ENCODE measurements at regions not wholly inside any gene's neighbourhood (a gene's known extent, or its start where the extent isn't known, plus 50 kb on each side); places are given as distances from the start of the nearest gene placed in this dataset.
A peak's percentile ranks its signal among the peaks of the same experiment; 100 is the strongest.

DNA sequence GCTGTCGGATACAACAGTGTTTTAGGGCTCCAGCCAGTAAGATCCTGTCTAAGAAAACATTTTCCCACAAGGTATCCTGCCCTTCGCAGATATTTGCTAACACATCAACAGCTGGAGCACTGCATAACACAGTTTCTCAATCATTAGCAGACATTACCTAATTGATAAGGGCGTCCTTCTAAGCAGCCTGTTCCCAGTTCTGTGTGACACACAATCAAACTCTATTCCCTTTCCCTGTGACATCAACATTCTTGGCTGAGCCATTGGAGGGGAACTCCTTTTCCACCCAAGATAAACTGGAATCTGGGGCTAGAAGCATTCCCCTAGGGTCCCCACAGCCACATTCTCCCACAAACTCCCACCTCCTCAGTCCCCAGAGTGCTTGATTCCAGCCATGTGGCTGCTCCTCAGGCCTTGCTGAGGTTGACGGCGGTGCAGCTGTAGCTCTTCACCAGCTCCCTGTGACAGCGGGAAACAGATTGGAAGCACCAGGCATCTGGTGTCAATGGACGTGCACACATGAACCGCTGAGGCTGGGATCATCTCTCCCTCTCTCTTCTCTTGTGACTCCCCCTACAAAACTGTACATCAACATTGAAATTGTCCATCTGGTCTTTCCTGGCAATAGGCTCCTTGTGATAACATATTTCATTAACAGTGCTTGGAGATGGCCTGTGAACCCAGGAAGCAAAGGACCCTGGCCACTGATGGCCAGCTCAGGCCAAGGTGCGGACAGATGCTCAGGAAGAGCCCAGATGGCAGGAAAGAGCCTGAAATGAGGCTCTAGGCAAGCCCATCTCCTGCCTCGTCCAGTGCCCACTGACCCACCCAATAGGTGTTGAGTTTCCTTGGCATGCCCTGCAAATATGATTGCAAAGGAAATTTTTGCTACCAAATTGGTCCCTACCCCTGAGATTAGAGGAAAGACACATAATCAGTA lies 131.1 kb upstream of the TBX20 start:
- DNase-seq: no peak

DNA sequence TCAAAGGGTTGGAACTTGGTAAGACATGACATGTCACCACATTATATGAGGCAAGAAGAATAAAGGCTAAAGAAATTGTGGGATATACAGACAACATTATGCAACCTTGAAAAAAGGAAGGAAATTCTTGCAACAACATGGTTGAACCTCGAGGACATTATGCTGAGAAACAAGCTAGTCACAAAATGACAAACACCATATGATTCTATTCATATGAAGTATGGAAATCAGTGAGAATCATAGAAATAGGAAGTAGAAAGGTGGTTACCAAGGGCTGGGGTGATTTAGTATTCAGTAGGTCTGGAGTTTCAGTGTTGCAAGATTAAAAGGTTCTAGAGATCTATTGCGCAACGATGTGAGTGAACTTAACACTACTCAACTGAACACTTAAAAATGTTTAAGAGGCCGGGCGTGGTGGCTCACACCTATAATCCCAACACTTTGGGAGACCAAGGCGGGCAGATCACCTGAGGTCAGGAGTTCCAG lies 126.9 kb upstream of the TBX20 start:
- DNase-seq: peak; percentile 27

DNA sequence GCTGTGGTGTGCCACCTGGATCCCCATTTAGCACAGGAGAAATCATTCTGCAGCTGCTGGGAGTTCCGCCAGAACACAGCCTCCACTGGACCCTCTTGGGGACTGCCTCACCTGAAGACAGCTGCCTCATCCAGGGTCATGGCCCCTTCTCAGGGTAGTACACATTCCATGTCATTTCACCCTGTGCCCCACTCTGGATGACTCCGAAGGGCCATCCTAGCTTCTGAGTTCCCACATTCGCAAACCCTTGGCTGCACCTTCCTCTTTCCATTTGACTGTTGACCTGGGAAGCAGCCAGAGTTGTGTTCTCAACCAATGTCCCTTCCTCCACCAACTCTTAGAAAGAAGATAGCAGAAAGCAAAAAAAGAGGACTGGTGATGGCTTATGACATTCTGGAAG lies 125.6 kb upstream of the TBX20 start:
- no peak for DNase-seq

DNA sequence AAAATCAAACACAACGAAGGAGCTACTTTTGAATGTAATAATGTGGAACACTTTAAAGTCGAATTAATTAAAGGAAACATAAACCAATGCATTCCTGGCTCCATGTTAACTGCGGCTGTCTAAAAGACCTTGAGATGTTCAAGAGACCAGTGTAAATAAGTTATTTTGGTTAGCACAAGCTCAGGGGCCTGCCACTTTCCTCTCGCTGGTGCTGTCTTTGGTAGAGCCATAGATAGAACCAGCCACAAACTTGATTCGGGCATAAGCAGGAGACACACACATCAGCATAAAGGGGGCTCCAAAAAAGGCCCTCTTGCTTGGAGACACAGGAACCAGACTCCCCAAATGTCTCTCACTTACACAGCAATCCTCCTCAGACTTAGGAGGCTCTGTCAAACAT lies 121.6 kb upstream of the TBX20 start:
- DNase-seq: no peak

GRCh38 chr7:35374858-35375257 lies 121.0 kb upstream of the TBX20 start:
- no peak for DNase-seq

DNA sequence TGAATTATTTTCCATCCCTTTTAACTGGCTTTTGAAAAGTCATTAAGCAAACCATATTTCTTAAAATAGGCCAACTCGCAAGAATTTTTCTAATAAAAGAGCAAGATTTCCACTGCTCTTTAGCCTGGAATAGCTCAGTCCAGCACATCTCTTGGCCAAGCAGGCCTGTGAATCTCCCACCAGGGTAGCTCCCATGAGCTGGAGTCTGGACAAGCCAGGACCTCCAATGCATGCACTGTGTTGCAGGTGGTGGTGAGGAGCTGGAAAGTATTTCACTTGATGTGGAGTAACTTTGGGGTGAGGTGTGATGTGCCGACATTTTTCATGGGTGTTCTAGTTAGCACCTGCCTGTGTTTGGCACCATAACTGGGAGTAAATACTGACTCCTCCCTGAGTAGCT lies 117.3 kb upstream of the TBX20 start:
- DNase-seq: no peak

GRCh38 chr7:35370687-35371086 lies 116.8 kb upstream of the TBX20 start:
- no peak for DNase-seq

- no peak for DNase-seq
Measured at GRCh38 chr7:35366167-35367155, 112.6 kb upstream of the TBX20 start.

- no peak for DNase-seq
Measured at GRCh38 chr7:35365523-35365922, 111.6 kb upstream of the TBX20 start.

GRCh38 chr7:35362341-35362740 lies 108.4 kb upstream of the TBX20 start:
- no peak for DNase-seq

DNA sequence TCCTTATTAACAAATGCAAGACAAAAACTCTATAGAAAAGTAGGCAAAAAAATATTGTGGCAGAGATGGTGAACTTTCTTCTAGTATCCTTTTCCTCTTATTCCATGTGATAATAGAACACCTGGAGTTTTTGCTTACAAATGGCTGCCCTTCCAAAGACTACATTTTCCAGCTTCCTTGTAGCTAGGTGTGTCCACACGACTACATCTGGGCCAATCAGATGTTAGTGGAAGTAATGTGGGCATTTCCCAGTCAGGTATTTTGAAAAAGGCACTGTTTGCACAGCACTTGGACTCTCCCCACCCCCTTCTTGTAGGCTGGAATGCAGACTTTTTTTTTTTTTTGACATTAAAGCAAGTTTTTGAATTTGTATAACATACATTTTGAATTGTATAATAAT lies 105.5 kb upstream of the TBX20 start:
- DNase-seq: no peak

DNA sequence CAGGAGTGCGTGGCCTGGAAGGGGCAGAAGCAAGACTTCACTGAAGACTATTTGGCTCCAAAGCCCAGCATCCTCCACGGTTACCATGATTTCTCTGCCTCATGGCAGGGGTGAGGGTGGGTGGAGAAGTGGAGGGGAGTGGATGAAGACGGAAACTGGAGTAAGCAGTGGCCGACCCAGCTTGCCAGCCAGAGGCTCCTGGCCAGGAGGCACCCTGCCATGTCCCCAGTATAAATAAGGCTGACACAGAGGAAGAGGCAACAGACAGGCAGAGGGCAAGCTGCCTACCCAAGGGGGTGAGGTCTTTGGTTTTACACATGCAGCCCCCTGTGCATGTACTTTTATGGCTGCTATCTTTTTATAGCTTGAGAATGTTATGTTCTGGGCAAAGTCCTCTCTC lies 102.6 kb upstream of the TBX20 start:
- no peak for DNase-seq

- no peak for DNase-seq
Measured at GRCh38 chr7:35355911-35356310, 102.0 kb upstream of the TBX20 start.

GRCh38 chr7:35355199-35355598 lies 101.3 kb upstream of the TBX20 start:
- no peak for DNase-seq

GRCh38 chr7:35353481-35353880 lies 99.6 kb upstream of the TBX20 start:
- no peak for DNase-seq

GRCh38 chr7:35351466-35351865 lies 97.6 kb upstream of the TBX20 start:
- no peak for DNase-seq

DNA sequence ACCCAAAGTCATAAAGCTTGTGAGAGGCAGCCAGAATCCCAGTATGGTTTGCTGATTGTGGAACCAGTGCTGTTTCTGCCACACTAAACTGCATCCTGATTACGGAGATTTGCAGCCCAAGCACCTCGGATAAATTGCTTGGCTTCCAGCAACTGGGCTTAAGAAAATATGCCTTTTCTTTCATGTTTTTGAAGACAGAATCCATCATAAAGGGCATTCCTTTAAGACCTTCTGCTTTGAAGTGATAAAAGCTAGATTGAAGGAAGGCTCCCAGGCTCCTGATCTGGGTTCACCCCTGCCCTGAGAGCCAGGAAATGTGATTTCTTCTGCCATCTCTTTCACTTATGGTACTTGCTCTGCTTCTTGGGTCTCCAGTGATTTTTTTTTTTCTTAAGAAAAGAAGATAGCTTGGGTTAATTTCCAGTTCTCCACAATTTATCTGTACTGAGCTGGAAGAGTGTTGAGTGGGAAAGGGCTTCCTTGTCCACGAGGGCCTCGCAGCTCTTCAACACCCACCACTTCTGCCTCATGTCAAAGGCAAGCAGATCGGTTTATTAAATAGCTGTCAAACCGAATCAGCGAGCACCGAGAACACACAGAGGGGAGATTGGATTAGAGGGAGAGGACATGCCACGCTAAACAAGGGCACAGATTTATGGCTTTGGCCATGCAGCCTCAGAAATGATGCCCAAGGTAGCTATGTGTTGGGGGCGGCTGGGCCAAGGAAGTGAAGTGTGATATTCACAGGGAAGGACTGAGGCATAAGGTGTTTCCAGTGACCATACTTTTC lies 94.9 kb upstream of the TBX20 start:
- DNase-seq: no peak

GRCh38 chr7:35342786-35343185 lies 88.9 kb upstream of the TBX20 start:
- no peak for DNase-seq

- DNase-seq: no peak
Measured at GRCh38 chr7:35339811-35340210, 85.9 kb upstream of the TBX20 start.

GRCh38 chr7:35336444-35336843 lies 82.5 kb upstream of the TBX20 start:
- DNase-seq: peak; percentile 21

GRCh38 chr7:35334506-35334905 lies 80.6 kb upstream of the TBX20 start:
- no peak for DNase-seq

GRCh38 chr7:35333265-35333664 lies 79.4 kb upstream of the TBX20 start:
- DNase-seq: no peak
